ENCODE measurements at regions not wholly inside any gene's neighbourhood (a gene's known extent, or its start where the extent isn't known, plus 50 kb on each side); places are given as distances from the start of the nearest gene placed in this dataset.
A peak's percentile ranks its signal among the peaks of the same experiment; 100 is the strongest.

DNA sequence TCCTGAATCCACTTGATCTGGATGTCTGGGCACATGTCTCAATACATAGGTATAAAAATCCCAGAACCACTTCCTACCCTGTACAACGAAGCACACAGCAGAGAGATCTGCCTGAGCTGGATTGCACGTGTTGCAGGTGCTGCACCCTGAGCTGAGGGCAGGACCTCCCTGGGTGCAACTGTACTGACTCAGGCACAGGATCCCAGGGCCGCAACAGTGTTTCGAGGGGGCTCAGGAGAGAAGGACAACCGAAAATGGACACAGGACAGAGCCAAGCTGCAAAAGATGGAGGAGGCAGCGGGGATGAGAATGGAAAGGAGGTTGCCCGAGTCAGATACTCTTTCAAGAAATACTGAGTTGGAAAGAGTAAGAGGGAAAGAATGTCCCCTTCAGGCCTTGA is 354.1 kb downstream of the EIPR1 start:
- Mint-ChIP-seq H3K27ac (no peak overlapping the region), H3K36me3 (no peaks in the 10 kb centered on the region), H3K4me3 (no peak overlapping the region), H3K9me3 (no peaks in the 10 kb centered on the region), H3K4me1 (no peaks in the 10 kb centered on the region), H3K27me3 (peaks cover 40% of the 10 kb centered on the region)
- no peak for ATAC-seq

DNA sequence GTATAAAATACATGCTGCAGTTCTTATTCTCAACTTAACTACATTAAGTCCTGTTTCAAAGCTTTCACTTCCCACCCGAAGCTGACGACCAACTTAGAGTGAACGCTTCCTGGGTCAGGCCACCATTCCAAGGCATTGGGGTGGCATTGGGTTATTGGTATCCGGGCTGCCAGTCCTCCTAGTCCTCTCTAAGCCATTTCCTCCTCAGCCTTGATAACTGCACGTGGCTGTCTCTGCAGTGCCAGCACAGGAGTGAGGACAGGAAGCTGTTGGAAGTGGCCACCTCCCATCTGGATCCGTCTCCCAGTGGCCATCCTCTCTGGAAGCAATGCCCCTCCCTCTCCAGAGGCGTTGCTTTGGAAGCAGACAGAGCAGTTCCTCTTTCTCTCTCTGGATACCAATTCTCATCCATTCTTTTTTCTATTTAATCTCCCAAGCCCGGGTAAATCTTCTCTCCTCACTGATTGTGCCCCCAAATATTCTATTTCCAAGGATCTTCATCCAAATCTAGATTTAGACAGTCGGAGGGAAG is 354.7 kb downstream of the EIPR1 start:
- Mint-ChIP-seq H3K4me3 (no peak overlapping the region), H3K27me3 (peaks cover 40% of the 10 kb centered on the region), H3K4me1 (no peaks in the 10 kb centered on the region), H3K9me3 (peaks cover 2% of the 10 kb centered on the region), H3K36me3 (no peaks in the 10 kb centered on the region), H3K27ac (no peak overlapping the region)
- no peak for ATAC-seq

DNA sequence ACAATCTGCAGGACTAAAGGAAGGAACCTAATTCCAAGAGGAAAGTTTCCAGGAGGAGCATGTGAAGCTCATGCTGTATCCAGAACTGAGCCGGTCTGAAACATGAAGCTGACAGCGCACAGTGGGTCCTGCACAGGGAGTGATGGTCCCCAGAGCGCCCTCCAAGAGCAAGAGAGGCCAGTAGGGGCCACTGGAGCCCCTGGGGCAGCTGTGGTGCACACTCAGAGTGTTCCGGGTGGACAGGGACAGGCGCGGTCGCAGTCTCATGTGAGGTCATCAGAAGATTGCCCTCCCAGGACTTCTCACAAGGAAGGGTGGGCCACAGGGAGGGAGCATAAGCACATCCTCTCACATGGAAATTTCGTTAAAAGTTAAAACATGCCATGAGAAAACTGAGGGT is 355.9 kb downstream of the EIPR1 start:
- Mint-ChIP-seq H3K27ac (no peak overlapping the region), H3K27me3 (peaks cover 40% of the 10 kb centered on the region), H3K36me3 (no peaks in the 10 kb centered on the region), H3K9me3 (peaks cover 8% of the 10 kb centered on the region), H3K4me1 (no peaks in the 10 kb centered on the region), H3K4me3 (no peak overlapping the region)
- no peak for ATAC-seq

GRCh38 chr2:3010001-3010400 is 367.6 kb downstream of the EIPR1 start:
- H3K27me3 Mint-ChIP-seq = peaks cover 26% of the 10 kb centered on the region
- H3K27ac Mint-ChIP-seq = no peak overlapping the region

GRCh38 chr2:3009483-3009882 is 368.1 kb downstream of the EIPR1 start:
- H3K36me3 Mint-ChIP-seq = peaks cover 5% of the 10 kb centered on the region
- ATAC-seq = no peak

More at GRCh38 chr2:3010001-3010400, 367.6 kb downstream of the EIPR1 start:
- no peak overlapping the region for H3K4me3 Mint-ChIP-seq
- H3K36me3 Mint-ChIP-seq = peaks cover 5% of the 10 kb centered on the region
- ATAC-seq = no peak
- H3K9me3 Mint-ChIP-seq = peaks cover 15% of the 10 kb centered on the region
- H3K4me1 Mint-ChIP-seq = no peaks in the 10 kb centered on the region

GRCh38 chr2:3009005-3009404 is 368.6 kb downstream of the EIPR1 start:
- H3K4me3 Mint-ChIP-seq = no peak overlapping the region
- H3K9me3 Mint-ChIP-seq = peaks cover 15% of the 10 kb centered on the region
- ATAC-seq = no peak
- no peaks in the 10 kb centered on the region for H3K4me1 Mint-ChIP-seq
- H3K27ac Mint-ChIP-seq = no peak overlapping the region
- peaks cover 5% of the 10 kb centered on the region for H3K36me3 Mint-ChIP-seq
- H3K27me3 Mint-ChIP-seq = peaks cover 32% of the 10 kb centered on the region

More at GRCh38 chr2:3009483-3009882, 368.1 kb downstream of the EIPR1 start:
- Mint-ChIP-seq H3K9me3 (peaks cover 15% of the 10 kb centered on the region), H3K27me3 (peaks cover 27% of the 10 kb centered on the region), H3K27ac (no peak overlapping the region), H3K4me3 (no peak overlapping the region), H3K4me1 (no peaks in the 10 kb centered on the region)

- H3K4me3 Mint-ChIP-seq = no peak overlapping the region
Observed at GRCh38 chr2:3008561-3008960, 369.1 kb downstream of the EIPR1 start.

DNA sequence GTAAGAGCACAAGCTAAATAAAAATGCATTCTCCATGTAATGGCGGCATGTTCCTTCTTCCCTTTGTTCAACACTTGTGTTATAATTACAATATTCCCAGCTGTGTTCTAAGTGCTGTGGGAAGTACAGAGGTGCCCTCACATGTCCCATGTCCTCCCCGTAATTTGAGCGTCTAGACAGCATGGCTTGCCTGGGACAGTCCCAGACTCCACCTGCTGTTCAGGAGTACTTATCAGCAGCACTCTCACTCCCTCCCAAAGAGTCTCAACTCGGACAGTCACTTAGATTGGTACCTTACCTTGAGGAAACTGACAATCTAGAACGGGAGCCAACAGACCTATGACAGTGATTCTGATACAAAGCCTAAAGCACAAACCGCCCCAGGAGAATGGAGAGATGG is 370.5 kb downstream of the EIPR1 start:
- no peak overlapping the region for H3K27ac Mint-ChIP-seq
- no peak for ATAC-seq
- no peaks in the 10 kb centered on the region for H3K36me3 Mint-ChIP-seq
- H3K4me3 Mint-ChIP-seq = no peak overlapping the region
- peaks cover 5% of the 10 kb centered on the region for H3K9me3 Mint-ChIP-seq
- H3K4me1 Mint-ChIP-seq = no peaks in the 10 kb centered on the region
- peaks cover 35% of the 10 kb centered on the region for H3K27me3 Mint-ChIP-seq

More at GRCh38 chr2:3008561-3008960, 369.1 kb downstream of the EIPR1 start:
- Mint-ChIP-seq H3K36me3 (peaks cover under 1% of the 10 kb centered on the region), H3K27me3 (peaks cover 35% of the 10 kb centered on the region), H3K27ac (no peak overlapping the region), H3K4me1 (no peaks in the 10 kb centered on the region), H3K9me3 (peaks cover 11% of the 10 kb centered on the region)
- ATAC-seq = no peak

GRCh38 chr2:3005859-3006501 is 371.6 kb downstream of the EIPR1 start:
- H3K27ac Mint-ChIP-seq = no peak overlapping the region
- ATAC-seq = no peak
- peaks cover 35% of the 10 kb centered on the region for H3K27me3 Mint-ChIP-seq
- no peaks in the 10 kb centered on the region for H3K36me3 Mint-ChIP-seq
- H3K4me3 Mint-ChIP-seq = no peak overlapping the region
- peaks cover 5% of the 10 kb centered on the region for H3K9me3 Mint-ChIP-seq
- H3K4me1 Mint-ChIP-seq = peaks cover 6% of the 10 kb centered on the region

DNA sequence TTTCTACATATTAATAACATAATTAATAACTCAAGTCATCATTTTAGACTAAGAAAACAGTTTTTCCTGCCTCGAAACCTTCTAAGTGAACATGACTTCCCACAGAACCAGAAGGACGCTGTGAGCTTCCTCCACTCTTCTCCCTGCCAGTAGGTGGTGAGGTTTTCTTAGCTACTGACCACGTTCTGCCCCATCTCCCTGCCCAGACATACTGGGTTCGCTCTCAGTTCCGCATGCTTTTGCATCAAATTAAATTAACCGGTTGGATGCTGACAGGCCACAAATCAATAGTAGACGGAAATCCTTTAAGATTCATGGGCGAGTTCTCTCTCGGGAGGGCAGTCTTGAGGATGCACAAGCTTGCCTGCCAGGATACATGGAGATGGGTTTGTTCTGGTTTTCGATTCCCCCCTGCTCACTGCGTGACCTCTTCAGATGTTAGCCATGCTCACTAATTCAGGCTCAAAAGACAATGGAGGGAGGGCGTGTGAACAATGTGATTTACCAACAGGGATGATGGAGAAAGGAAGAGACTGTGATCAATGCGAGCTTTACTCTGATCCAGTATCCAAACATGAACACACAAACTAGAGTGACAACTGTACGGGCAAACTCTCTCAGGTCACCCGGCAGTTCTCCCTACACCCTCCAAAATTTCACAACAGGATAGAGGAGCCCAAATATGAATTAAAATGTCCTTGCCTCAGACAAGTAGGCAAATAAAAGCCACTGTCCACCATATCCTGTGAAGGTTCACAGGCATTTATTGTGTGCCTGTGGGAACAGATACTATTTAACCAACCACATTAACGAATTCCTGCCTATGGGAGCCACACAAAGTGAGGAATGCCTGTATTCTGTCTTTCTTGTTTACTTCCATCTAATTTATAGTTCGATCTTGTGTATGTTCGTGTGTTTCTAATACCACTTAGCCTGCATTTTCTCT is 375.7 kb downstream of the EIPR1 start:
- peak; percentile 70 for ATAC-seq
- Mint-ChIP-seq H3K27me3 (peaks cover 11% of the 10 kb centered on the region), H3K36me3 (no peaks in the 10 kb centered on the region), H3K4me1 (peaks cover 6% of the 10 kb centered on the region), H3K9me3 (no peaks in the 10 kb centered on the region), H3K27ac (no peak overlapping the region), H3K4me3 (no peak overlapping the region)

- no peaks in the 10 kb centered on the region for H3K9me3 Mint-ChIP-seq
- H3K36me3 Mint-ChIP-seq = no peaks in the 10 kb centered on the region
- H3K4me3 Mint-ChIP-seq = no peak overlapping the region
- no peak for ATAC-seq
- H3K27me3 Mint-ChIP-seq = peaks cover 10% of the 10 kb centered on the region
- H3K27ac Mint-ChIP-seq = no peak overlapping the region
- peaks cover 6% of the 10 kb centered on the region for H3K4me1 Mint-ChIP-seq
Observed at GRCh38 chr2:3000968-3001367, 376.6 kb downstream of the EIPR1 start.

DNA sequence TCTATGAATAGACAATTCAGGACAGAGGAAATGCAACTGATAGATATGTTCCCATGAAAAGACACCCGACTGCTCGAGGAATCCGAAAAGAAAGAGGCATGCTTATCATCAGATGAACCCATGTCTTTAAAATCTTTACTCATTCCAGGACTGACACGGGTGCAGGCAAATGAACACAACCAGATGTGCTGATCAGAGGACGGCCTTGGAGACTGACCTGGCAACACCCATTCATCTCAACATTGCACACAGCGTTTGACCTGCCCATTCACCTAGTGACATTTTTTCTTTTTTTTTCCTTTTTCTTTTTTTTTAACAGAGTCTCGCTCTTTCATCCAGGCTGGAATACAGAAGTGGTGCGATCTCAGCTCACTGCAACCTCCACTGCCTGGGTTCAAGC is 377.5 kb downstream of the EIPR1 start:
- Mint-ChIP-seq H3K4me1 (peaks cover 6% of the 10 kb centered on the region), H3K36me3 (no peaks in the 10 kb centered on the region), H3K27ac (no peak overlapping the region), H3K4me3 (no peak overlapping the region), H3K27me3 (peaks cover 10% of the 10 kb centered on the region), H3K9me3 (no peaks in the 10 kb centered on the region)
- peak; percentile 45 for ATAC-seq

GRCh38 chr2:2998971-2999370 is 378.6 kb downstream of the EIPR1 start:
- ATAC-seq = no peak
- H3K4me1 Mint-ChIP-seq = peaks cover 6% of the 10 kb centered on the region

DNA sequence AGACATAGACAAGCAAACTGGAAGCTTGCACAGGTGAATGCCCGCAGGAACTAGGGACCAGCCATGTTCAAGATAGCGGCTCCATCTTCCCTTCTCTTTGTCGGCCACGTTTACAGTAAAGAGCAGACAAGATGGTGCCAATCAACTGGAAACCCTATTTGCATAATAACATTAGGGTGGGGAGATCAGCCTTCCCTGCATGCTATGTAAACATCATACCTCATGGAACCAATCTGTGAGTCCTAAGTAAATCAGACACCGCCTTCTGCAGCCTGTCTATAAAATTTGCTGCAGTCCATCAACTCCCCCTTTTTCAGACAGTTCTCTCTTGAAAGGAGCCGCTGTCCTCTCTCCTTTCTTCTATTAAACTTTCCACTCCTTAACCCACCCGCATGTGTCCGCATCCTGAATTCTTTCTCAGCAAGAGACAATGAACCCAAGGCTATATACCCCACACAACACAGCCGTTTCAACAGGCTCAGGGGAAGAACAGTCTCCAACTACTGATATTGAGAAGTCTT is 384.4 kb downstream of the EIPR1 start:
- H3K9me3 Mint-ChIP-seq = peaks cover 9% of the 10 kb centered on the region
- ATAC-seq = no peak
- H3K27me3 Mint-ChIP-seq = peaks cover 10% of the 10 kb centered on the region
- no peak overlapping the region for H3K27ac Mint-ChIP-seq
- H3K36me3 Mint-ChIP-seq = no peaks in the 10 kb centered on the region
- H3K4me3 Mint-ChIP-seq = no peak overlapping the region
- no peaks in the 10 kb centered on the region for H3K4me1 Mint-ChIP-seq

More at GRCh38 chr2:2998971-2999370, 378.6 kb downstream of the EIPR1 start:
- Mint-ChIP-seq H3K9me3 (no peaks in the 10 kb centered on the region), H3K27me3 (peaks cover 3% of the 10 kb centered on the region), H3K27ac (no peak overlapping the region), H3K36me3 (no peaks in the 10 kb centered on the region), H3K4me3 (no peak overlapping the region)

DNA sequence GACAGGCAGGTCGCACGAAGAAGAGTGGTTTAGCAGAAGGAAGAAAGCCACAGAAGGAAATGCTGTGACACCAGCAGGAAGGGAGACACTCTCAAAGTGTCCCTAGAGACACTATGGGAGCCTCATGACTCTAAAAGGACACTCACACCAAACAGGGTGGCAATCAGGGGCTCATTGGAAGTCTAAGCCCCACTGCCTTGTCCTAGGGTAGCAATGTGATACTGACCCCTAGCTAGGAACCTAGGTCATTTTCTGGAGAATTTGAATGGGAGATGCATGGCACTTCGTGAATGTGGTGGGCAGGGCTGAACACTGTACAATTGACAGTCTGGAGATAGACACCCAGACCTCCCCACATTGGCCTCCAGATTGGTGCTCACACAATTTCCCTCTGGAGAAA is 385.0 kb downstream of the EIPR1 start:
- Mint-ChIP-seq H3K9me3 (peaks cover 9% of the 10 kb centered on the region), H3K27ac (no peak overlapping the region), H3K4me3 (no peak overlapping the region), H3K36me3 (no peaks in the 10 kb centered on the region), H3K27me3 (peaks cover 10% of the 10 kb centered on the region), H3K4me1 (no peaks in the 10 kb centered on the region)
- no peak for ATAC-seq

Data from stimulated activated memory B cell treated with anti-CD40 and anti-IgM and Interleukin-4, amounts not matched to agents 10 μg/mL and 1 μg/mL and 100 μg/mL, for 72 hours (primary cell).